ENCODE measurements at regions not wholly inside any gene's neighbourhood (a gene's known extent, or its start where the extent isn't known, plus 50 kb on each side); places are given as distances from the start of the nearest gene placed in this dataset.

DNA sequence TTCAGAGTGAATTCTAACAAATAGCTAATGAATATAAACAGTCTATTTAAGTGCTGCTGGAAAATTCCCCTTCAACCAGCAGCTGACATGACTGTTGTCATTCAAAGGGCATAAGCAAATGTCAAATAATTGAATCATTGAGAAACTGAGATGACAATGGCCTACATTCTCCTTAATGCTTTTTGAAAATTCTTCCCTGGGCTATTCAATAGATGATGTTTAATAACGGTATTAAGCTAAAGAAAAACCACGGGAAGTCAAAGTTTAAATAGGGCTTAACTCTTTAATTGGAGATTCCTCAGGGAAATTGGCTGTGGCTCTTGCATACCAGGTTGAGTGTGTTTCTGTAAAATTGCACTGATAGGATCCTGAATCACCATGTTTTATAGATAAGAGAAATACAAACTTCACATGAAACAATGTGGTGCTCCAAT is 77.0 kb downstream of the ARL4A start:
- intact Hi-C loops (cut with micrococcal nuclease; ENCODE audit: unreplicated experiment): no loop called here
- Histone ChIP-seq H3K27ac (no peak overlapping the region), H3K27me3 (ENCODE audit: insufficient read depth, low read depth) (no peaks in the 10 kb centered on the region), H3K79me2 (ENCODE audit: low read depth) (no peaks in the 10 kb centered on the region), H3K4me2 (no peak overlapping the region), H3K36me3 (ENCODE audit: low read depth) (no peaks in the 10 kb centered on the region), H3K4me1 (replicated peaks; ENCODE audit: insufficient read depth) (no peaks in the 10 kb centered on the region), H3K9me2 (ENCODE audit: insufficient read depth) (no peaks in the 10 kb centered on the region), H2AFZ (no peak overlapping the region), H4K20me1 (ENCODE audit: insufficient read depth) (no peaks in the 10 kb centered on the region), H3F3A (ENCODE audit: insufficient read depth, low read depth) (no peaks in the 10 kb centered on the region), H3K9me3 (ENCODE audit: insufficient read depth, low read depth) (no peaks in the 10 kb centered on the region), H3K4me3 (no peak overlapping the region)
- BruUV-seq (replicated peaks): no TSS peak
- TF ChIP-seq, protein P1, sequence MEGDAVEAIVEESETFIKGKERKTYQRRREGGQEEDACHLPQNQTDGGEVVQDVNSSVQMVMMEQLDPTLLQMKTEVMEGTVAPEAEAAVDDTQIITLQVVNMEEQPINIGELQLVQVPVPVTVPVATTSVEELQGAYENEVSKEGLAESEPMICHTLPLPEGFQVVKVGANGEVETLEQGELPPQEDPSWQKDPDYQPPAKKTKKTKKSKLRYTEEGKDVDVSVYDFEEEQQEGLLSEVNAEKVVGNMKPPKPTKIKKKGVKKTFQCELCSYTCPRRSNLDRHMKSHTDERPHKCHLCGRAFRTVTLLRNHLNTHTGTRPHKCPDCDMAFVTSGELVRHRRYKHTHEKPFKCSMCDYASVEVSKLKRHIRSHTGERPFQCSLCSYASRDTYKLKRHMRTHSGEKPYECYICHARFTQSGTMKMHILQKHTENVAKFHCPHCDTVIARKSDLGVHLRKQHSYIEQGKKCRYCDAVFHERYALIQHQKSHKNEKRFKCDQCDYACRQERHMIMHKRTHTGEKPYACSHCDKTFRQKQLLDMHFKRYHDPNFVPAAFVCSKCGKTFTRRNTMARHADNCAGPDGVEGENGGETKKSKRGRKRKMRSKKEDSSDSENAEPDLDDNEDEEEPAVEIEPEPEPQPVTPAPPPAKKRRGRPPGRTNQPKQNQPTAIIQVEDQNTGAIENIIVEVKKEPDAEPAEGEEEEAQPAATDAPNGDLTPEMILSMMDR (conservative IDR thresholded peaks at IDR 0.05): no peak
- TF ChIP-seq EZH2 (IDR thresholded peaks at IDR 0.05; ENCODE audit: low read depth): no peak
- ChIA-PET CTCF (no interaction called here), POLR2A (ENCODE audit: unreplicated experiment) (no interaction called here)
- no peak for DNase-seq

DNA sequence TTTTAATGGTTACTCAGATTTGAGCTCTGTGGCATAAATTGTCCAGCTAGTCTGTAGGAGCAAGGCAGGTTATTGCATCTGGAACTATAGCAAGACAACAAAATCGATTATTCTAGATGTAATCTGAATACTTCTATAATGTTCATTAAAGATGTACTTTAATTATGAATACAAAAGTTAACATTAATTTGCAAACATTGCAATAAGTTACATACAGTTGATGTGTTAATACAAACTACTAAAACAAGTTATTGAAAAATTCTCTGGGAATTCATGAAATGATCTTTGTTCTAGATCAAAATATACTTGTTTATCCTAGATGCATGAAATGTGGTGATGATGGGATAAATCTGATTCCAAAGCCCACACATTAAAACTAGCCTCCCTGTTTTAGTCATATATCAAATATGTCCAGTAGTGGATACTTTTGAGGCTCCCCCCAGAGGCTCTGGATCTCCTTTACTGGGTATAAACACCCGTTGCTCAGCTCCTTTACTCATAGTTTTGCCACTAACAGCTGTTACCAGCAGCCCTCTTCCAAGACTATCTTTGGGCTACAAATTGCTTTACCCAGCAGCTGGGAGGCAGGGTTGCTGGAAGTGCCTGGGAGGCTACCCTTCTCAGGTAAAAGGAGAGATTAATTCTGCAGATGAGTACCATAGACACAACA is 78.1 kb downstream of the ARL4A start:
- no peak overlapping the region for H3K4me2 ChIP-seq
- no TSS peak for BruUV-seq (replicated peaks)
- DNase-seq: no peak
- no peaks in the 10 kb centered on the region for H3K36me3 ChIP-seq (ENCODE audit: low read depth)
- no peak overlapping the region for H3K4me3 ChIP-seq
- intact Hi-C loops (cut with micrococcal nuclease; ENCODE audit: unreplicated experiment): no loop called here
- H2AFZ ChIP-seq: no peak overlapping the region
- no peaks in the 10 kb centered on the region for H3K79me2 ChIP-seq (ENCODE audit: low read depth)
- H4K20me1 ChIP-seq (ENCODE audit: insufficient read depth): no peaks in the 10 kb centered on the region
- H3F3A ChIP-seq (ENCODE audit: insufficient read depth, low read depth): no peaks in the 10 kb centered on the region
- ChIA-PET CTCF (no interaction called here), POLR2A (ENCODE audit: unreplicated experiment) (interaction anchor here (0.7 kb wide), 1 partner anchor 28 kb away, joined by 6 read pairs; no protein-coding TSS in a partner anchor)
- H3K9me3 ChIP-seq (ENCODE audit: insufficient read depth, low read depth): no peaks in the 10 kb centered on the region
- TF ChIP-seq, protein P1 (conservative IDR thresholded peaks at IDR 0.05): no peak
- no peak for TF ChIP-seq EZH2 (IDR thresholded peaks at IDR 0.05; ENCODE audit: low read depth)
- no peaks in the 10 kb centered on the region for H3K9me2 ChIP-seq (ENCODE audit: insufficient read depth)
- H3K4me1 ChIP-seq (replicated peaks; ENCODE audit: insufficient read depth): no peaks in the 10 kb centered on the region
- H3K27me3 ChIP-seq (ENCODE audit: insufficient read depth, low read depth): no peaks in the 10 kb centered on the region
- no peak overlapping the region for H3K27ac ChIP-seq

DNA sequence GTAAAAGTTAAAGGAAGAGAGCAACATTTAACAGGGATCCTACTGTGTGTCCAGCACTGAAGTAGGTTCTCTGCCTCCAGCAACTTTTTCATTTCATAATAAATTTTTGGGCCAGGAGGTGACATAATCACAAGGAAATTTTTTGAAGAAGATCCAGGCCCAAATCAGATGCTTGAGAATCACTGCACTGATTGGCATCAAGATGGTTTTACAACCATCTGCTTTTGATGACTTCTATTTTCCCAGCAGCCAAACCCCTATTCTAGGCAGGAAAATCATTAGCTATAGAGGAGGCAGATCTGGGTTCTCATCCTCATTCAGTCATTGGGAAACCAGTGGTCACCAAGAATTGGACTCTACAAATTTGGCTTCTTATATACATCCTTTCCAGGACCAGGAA is 79.0 kb downstream of the ARL4A start:
- Histone ChIP-seq H3K27me3 (ENCODE audit: insufficient read depth, low read depth) (no peaks in the 10 kb centered on the region), H2AFZ (no peak overlapping the region), H3K4me3 (no peak overlapping the region), H3K27ac (no peak overlapping the region), H4K20me1 (ENCODE audit: insufficient read depth) (no peaks in the 10 kb centered on the region), H3F3A (ENCODE audit: insufficient read depth, low read depth) (no peaks in the 10 kb centered on the region), H3K36me3 (ENCODE audit: low read depth) (no peaks in the 10 kb centered on the region), H3K9me2 (ENCODE audit: insufficient read depth) (no peaks in the 10 kb centered on the region), H3K9me3 (ENCODE audit: insufficient read depth, low read depth) (no peaks in the 10 kb centered on the region), H3K4me1 (replicated peaks; ENCODE audit: insufficient read depth) (no peaks in the 10 kb centered on the region), H3K4me2 (no peak overlapping the region), H3K79me2 (ENCODE audit: low read depth) (no peaks in the 10 kb centered on the region)
- POLR2A ChIA-PET (ENCODE audit: unreplicated experiment): no interaction called here
- BruUV-seq (replicated peaks): no TSS peak
- no peak for TF ChIP-seq EZH2 (IDR thresholded peaks at IDR 0.05; ENCODE audit: low read depth)
- TF ChIP-seq, protein P1 (conservative IDR thresholded peaks at IDR 0.05): no peak
- DNase-seq: no peak
- CTCF ChIA-PET: no interaction called here
- intact Hi-C loops (cut with micrococcal nuclease; ENCODE audit: unreplicated experiment): no loop called here

Data from PC-9 (cell line).